GM12872 (cell line): ENCODE measurements at regions not wholly inside any gene's neighbourhood (a gene's known extent, or its start where the extent isn't known, plus 50 kb on each side); places are given as distances from the start of the nearest gene placed in this dataset.

Experiments
- CTCF ChIP-seq: IDR thresholded peaks from 3 replicates; pipeline ENCODE4 v1.5.1; 2011; ENCODE audit warnings: low read depth, mild to moderate bottlenecking, low read length, moderate library complexity; ENCODE audit not compliant: insufficient read depth

- no peak for TF ChIP-seq CTCF
Measured at GRCh38 chr5:74424162-74424868, 216.2 kb downstream of the ENC1 start.

- TF ChIP-seq CTCF = no peak
Measured at GRCh38 chr5:74423383-74423782, 217.1 kb downstream of the ENC1 start.

- TF ChIP-seq CTCF = no peak
Measured at GRCh38 chr5:74422671-74423070, 217.9 kb downstream of the ENC1 start.

GRCh38 chr5:74422030-74422429 is 218.5 kb downstream of the ENC1 start:
- no peak for TF ChIP-seq CTCF

GRCh38 chr5:74421377-74421776 is 219.2 kb downstream of the ENC1 start:
- no peak for TF ChIP-seq CTCF

GRCh38 chr5:74420947-74421346 is 219.6 kb downstream of the ENC1 start:
- TF ChIP-seq CTCF = no peak

- no peak for TF ChIP-seq CTCF
Measured at GRCh38 chr5:74420220-74420619, 220.3 kb downstream of the ENC1 start.
